ENCODE measurements at regions not wholly inside any gene's neighbourhood (a gene's known extent, or its start where the extent isn't known, plus 50 kb on each side); places are given as distances from the start of the nearest gene placed in this dataset.

DNA sequence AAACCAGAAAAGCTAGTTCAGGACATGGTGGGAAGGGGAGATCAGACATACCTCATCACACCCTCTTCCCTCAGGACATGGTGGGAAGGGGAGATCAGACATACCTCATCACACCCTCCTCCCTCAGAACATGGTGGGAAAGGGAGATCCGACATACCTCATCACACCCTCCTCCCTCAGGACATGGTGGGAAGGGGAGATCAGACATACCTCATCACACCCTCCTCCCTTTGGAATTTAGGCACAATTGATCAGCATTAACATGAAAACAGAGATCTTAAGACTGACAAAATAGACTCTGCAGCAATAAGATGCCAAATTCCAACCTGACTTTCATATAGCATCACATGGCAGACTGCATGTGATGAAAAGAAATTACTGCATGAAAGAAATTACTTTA is 412.7 kb upstream of the ZNF717 start:
- TF ChIP-seq EP300 (IDR thresholded peaks at IDR 0.05) (no peak), CTCF (IDR thresholded peaks at IDR 0.05) (no peak)

All from ovary (tissue), 3 donors.